Activated T-helper 2 cell treated with anti-CD3 and anti-CD28 coated beads, Interferon-gamma antibody, Interleukin-2, Interleukin-4, amounts not matched to agents 10 μg/mL and 5 μg/mL and 100 μg/mL, durations not matched to agents 14 hours and 24 hours and 36 hours (primary cell): ENCODE measurements at regions not wholly inside any gene's neighbourhood (a gene's known extent, or its start where the extent isn't known, plus 50 kb on each side); places are given as distances from the start of the nearest gene placed in this dataset.

ENCODE experiments used
- DNase-seq: peaks from one replicate; pipeline ENCODE4 v3.0.0; 2021; ENCODE audit warnings: low spot score
- H3K27ac Mint-ChIP-seq: one replicate; pipeline ENCODE4 v1.8.0; 2021; ENCODE audit warnings: mixed read lengths
- H3K27me3 Mint-ChIP-seq: one replicate; pipeline ENCODE4 v1.8.0; 2021; ENCODE audit warnings: low read depth, mixed read lengths
- H3K36me3 Mint-ChIP-seq: one replicate; pipeline ENCODE4 v1.8.0; 2021; ENCODE audit warnings: low read depth, mixed read lengths
- H3K4me1 Mint-ChIP-seq: one replicate; pipeline ENCODE4 v1.8.0; 2021; ENCODE audit warnings: low read depth, mixed read lengths
- H3K4me3 Mint-ChIP-seq: one replicate; pipeline ENCODE4 v1.8.0; 2021; ENCODE audit warnings: low read depth, mild to moderate bottlenecking, moderate library complexity, mixed read lengths
- H3K9me3 Mint-ChIP-seq: one replicate; pipeline ENCODE4 v1.8.0; 2021; ENCODE audit warnings: mixed read lengths
- intact Hi-C: fragments of 100-400 bp; cut with micrococcal nuclease; formaldehyde crosslinking; loops from one replicate; pipeline ENCODE4 v1.15.1; 2023

DNA sequence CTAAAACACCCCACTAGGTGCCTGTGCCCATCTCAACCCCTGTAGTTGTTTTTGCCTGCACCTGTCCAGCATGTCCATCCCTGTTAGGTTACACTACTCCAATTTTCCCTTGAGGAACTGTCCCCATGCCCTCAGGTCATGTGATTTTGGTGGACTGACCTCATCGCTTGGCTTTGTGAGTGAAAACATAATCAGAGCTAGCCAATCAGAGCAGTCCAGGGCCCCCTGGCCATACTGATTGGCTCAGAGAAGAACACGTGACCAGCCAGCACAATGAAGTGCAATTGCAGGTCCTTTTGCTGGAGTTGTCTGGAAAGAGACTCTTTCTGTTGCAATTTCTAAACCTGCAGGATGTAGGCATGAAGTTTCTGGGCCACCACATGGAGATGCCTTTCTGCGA lies 303.3 kb upstream of the PROX1 start:
- H3K4me3 Mint-ChIP-seq, result no peak overlapping the region
- no peak overlapping the region for H3K27ac Mint-ChIP-seq
- no peaks in the 10 kb centered on the region for H3K9me3 Mint-ChIP-seq
- DNase-seq, result no peak
- no peaks in the 10 kb centered on the region for H3K4me1 Mint-ChIP-seq
- intact Hi-C loops, result no loop called here
- H3K36me3 Mint-ChIP-seq, result no peaks in the 10 kb centered on the region
- H3K27me3 Mint-ChIP-seq, result no peaks in the 10 kb centered on the region

DNA sequence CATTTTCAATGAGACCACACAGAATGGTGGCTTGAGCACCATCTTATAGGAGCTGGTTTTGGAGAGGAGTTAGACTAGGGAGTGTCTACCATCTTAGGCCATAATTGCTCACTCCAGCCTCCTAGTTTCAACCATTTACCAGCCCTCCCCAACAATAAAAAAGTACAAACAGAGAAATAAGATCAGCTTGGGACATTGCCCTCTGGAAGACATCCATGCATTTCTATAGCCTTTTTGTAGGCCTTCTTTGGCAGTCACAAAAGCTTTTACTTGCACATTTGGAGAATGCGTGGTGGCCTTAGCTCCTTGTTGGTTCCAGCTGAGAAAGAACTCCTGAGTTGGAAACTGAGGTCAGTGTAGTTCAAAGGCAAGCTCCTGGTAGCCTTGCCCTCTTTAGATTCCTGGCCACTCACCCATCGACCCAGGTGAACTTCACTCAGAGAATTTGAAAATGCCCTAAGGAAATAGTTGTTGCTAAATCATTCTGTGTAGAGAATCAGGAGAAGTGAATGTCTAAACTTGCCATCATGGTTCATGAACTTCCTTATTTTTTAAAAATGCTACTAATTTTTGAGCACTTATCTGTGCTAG lies 301.7 kb upstream of the PROX1 start:
- Mint-ChIP-seq H3K9me3 (no peaks in the 10 kb centered on the region), H3K27ac (no peak overlapping the region), H3K27me3 (no peaks in the 10 kb centered on the region), H3K36me3 (no peaks in the 10 kb centered on the region), H3K4me3 (no peak overlapping the region), H3K4me1 (no peaks in the 10 kb centered on the region)
- DNase-seq, result no peak
- intact Hi-C loops, result no loop called here

DNA sequence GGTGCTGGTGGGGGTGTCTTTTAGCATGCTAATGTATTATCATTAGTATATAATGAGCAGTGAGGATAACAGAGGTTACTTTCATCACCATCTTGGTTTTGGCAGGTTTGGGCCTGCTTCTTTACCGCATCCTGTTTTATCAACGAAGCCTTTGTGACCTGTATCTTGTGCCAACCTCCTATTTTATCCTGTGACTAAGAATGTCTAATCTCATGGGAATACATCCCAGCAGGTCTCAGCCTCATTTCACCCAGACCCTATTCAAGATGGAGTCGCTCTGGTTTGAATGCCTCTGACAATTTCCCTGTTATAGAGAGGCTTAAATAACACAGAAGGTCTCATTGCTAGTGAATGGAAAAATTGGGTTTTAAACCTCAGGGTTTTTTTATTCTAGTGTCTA lies 300.8 kb upstream of the PROX1 start:
- intact Hi-C loops, result no loop called here
- Mint-ChIP-seq H3K9me3 (no peaks in the 10 kb centered on the region), H3K4me1 (no peaks in the 10 kb centered on the region), H3K27ac (no peak overlapping the region), H3K4me3 (no peak overlapping the region), H3K27me3 (no peaks in the 10 kb centered on the region), H3K36me3 (no peaks in the 10 kb centered on the region)
- DNase-seq, result no peak

DNA sequence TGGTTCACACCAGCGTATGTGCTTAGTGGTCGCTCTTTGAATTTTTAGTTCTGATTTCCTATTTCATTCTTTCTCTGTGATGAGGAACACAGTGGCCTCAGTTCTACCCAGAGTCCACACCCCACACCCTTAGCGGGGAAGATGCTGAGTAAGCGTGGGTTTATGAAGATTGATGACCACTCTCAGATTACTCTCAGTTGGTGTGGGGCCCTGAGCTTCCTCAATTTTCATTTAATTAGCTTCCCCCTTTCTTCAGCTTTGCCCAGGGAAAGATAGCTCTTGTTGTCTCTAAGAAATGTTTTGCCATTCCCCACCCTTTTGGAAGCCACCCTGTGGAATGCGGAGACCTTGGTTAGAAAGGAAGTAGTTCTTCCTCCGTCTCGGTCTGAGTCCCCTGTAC lies 299.9 kb upstream of the PROX1 start:
- H3K9me3 Mint-ChIP-seq, result no peaks in the 10 kb centered on the region
- no peak for DNase-seq
- no peaks in the 10 kb centered on the region for H3K36me3 Mint-ChIP-seq
- H3K4me1 Mint-ChIP-seq, result no peaks in the 10 kb centered on the region
- intact Hi-C loops, result no loop called here
- H3K4me3 Mint-ChIP-seq, result no peak overlapping the region
- H3K27ac Mint-ChIP-seq, result no peak overlapping the region
- no peaks in the 10 kb centered on the region for H3K27me3 Mint-ChIP-seq

DNA sequence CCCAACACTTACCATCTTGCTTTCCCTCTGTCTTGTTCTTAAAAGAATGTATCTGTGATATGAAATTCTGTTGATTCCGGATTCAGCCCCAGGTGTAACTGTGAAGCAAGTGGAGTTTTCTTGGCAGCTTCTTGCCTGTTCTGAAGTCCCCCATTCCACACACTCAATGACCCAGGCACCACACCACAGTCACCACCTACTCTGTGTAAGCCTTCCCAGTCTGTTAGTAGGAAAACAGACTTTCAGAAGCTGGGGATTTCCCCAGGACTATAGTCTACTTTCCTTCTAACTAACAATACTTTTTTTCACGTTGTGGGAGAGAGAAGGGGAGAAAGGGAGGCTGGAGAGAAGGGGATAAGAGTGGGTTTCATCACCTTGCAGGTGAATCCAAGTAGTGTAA lies 299.1 kb upstream of the PROX1 start:
- intact Hi-C loops, result no loop called here
- no peak for DNase-seq
- Mint-ChIP-seq H3K4me3 (no peak overlapping the region), H3K9me3 (no peaks in the 10 kb centered on the region), H3K27ac (no peak overlapping the region), H3K4me1 (no peaks in the 10 kb centered on the region), H3K36me3 (no peaks in the 10 kb centered on the region), H3K27me3 (no peaks in the 10 kb centered on the region)

DNA sequence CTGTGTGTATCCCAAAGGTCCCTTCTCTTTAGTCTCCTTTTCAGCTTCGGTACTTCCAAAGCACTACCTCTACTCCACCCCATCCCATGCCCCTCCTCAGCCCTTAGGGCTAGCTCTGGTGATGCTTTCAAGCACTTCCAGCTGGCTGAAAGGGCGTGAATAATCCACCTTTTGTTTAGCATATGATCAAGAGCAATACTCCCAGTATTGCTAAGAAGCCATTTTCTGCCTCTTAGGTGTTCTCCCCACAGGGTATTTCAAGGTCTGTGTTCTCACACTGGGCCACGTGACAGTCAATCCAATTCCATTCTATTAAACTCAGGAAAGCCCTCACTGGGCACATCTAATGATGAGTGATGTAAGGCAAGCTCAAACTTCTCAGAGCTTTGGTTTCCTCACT lies 298.5 kb upstream of the PROX1 start:
- intact Hi-C loops, result no loop called here
- H3K27ac Mint-ChIP-seq, result no peak overlapping the region
- no peaks in the 10 kb centered on the region for H3K36me3 Mint-ChIP-seq
- no peak for DNase-seq
- H3K9me3 Mint-ChIP-seq, result no peaks in the 10 kb centered on the region
- no peaks in the 10 kb centered on the region for H3K4me1 Mint-ChIP-seq
- no peak overlapping the region for H3K4me3 Mint-ChIP-seq
- no peaks in the 10 kb centered on the region for H3K27me3 Mint-ChIP-seq

DNA sequence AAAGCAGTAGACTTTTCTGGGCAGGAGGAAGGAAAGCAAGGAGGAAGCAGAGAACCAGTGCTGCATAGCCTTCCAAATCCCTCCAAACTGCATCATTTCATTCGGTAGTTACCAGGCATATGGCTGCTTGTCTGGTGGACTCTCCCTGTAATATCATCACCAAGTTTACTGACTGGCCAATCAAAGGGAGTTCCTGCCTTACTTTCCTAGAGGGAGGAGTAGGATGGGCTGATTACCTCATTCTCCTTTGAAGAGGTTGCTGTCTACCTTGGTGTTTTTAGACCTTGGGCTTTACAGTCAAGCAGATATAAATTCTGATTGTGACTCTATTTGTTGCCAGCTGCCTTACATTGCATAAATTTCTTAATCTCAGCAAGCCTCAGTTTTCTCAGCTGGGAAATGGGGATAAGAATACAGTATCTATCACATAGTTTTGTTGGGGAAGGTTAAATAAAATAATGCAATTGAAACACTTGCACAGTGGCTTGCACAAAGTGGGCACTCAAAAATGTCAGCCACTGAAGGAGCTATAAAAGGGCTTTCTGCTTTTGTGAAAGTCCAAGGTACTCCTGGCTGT lies 297.3 kb upstream of the PROX1 start:
- H3K36me3 Mint-ChIP-seq, result no peaks in the 10 kb centered on the region
- no peak for DNase-seq
- no peaks in the 10 kb centered on the region for H3K27me3 Mint-ChIP-seq
- no peaks in the 10 kb centered on the region for H3K4me1 Mint-ChIP-seq
- H3K27ac Mint-ChIP-seq, result no peak overlapping the region
- no peaks in the 10 kb centered on the region for H3K9me3 Mint-ChIP-seq
- H3K4me3 Mint-ChIP-seq, result no peak overlapping the region
- intact Hi-C loops, result no loop called here

DNA sequence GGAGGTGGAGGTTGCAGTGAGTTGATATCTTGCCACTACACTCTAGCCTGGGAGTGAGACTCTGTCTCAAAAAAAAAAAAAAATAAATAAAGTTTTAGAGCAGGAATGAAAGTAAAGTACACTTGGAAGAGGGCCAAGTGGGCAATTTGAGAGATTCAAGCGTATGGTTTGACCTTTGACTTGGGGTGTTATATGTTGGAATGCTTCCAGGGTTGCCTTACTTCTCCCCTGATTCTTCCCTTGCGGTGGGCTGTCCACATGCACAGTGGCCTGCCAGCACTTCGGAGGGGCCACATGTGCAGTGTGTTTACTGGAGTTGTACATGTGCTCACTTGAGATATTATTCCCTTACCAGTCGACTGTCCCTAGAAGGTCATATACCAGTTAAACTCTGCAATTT lies 295.5 kb upstream of the PROX1 start:
- H3K27me3 Mint-ChIP-seq, result no peaks in the 10 kb centered on the region
- H3K27ac Mint-ChIP-seq, result no peak overlapping the region
- H3K9me3 Mint-ChIP-seq, result no peaks in the 10 kb centered on the region
- intact Hi-C loops, result no loop called here
- H3K36me3 Mint-ChIP-seq, result no peaks in the 10 kb centered on the region
- no peaks in the 10 kb centered on the region for H3K4me1 Mint-ChIP-seq
- no peak for DNase-seq
- H3K4me3 Mint-ChIP-seq, result no peak overlapping the region

DNA sequence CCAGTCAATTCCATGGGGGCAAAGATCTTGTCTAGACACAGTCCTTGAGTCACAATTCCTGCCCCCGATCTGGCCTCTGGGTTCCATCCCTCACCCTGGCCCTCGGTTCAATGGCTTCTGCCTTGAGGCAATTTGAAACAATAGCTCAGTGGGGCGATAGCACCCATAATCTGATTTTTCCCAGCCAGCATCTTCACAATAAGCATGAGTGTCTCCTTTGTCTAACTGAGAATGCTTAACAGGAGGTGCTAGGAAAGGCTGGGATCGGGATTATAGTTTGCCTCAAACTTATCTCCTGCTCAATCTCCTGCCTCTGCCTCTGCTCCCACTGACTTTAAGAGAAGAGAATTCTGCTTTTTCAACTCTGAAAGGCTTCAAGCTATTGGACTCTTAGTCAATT lies 293.9 kb upstream of the PROX1 start:
- H3K9me3 Mint-ChIP-seq, result no peaks in the 10 kb centered on the region
- no peaks in the 10 kb centered on the region for H3K27me3 Mint-ChIP-seq
- no peak overlapping the region for H3K4me3 Mint-ChIP-seq
- H3K4me1 Mint-ChIP-seq, result no peaks in the 10 kb centered on the region
- intact Hi-C loops, result no loop called here
- no peak for DNase-seq
- H3K27ac Mint-ChIP-seq, result no peak overlapping the region
- H3K36me3 Mint-ChIP-seq, result no peaks in the 10 kb centered on the region

DNA sequence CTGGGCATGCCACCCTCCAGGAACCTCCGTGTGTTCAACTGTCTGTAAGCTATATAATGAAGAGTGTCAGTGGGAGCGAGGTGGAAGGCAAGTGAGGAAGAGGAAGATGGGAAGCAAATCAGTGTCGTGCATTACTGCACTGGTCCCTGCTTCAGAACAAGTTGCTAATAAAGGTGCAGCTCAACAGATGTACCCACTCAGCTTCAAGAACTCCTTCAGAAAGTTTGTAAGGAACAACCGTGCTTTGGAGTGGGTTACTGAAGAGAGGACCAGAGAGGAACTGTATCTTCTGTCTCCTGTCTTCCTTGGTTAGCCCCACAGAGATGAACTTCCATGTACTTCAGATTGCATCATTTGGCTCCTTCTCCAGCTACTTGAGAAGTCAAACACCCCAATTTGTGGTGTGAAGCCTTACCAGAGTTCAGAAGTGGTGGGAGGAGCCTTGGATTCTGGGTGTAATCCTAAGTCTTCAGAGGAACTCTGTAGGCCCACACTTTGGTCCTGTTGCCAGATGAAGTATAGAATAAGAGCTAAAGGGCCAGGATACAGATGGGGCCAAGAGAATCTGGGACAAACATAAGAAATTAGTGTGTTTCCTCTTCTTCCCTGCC lies 290.5 kb upstream of the PROX1 start:
- Mint-ChIP-seq H3K4me1 (no peaks in the 10 kb centered on the region), H3K27me3 (no peaks in the 10 kb centered on the region), H3K9me3 (no peaks in the 10 kb centered on the region), H3K4me3 (no peak overlapping the region), H3K27ac (no peak overlapping the region), H3K36me3 (no peaks in the 10 kb centered on the region)
- intact Hi-C loops, result no loop called here
- no peak for DNase-seq

DNA sequence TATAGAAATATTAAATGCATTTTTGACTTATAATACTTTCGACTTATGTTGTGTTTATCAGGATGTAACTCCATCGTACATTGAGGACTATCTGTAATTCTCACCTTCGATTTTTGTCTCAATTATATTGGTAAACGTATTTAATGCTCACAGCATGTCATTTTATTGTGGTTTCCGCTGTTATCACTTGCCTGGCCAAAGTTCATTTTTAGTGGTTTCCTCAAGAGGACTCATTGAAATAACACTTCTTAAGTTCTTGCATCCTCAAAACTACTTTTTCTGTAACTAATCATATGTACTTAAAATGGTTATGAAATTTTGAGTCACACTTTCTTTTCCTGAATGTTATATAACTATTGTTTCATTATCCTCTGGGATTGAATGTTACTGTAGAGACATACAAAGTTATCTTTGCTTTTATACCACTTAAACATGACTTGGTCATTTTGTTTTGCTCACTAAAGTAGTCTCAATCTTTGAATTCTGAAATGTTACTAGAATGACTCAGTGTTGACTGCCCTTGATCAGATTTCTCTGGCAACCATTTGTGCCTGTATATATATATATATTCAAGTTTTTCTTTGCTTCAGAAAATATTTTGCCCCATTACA lies 289.6 kb upstream of the PROX1 start:
- H3K9me3 Mint-ChIP-seq, result no peaks in the 10 kb centered on the region
- DNase-seq, result no peak
- no peak overlapping the region for H3K4me3 Mint-ChIP-seq
- H3K4me1 Mint-ChIP-seq, result no peaks in the 10 kb centered on the region
- intact Hi-C loops, result no loop called here
- no peaks in the 10 kb centered on the region for H3K36me3 Mint-ChIP-seq
- H3K27ac Mint-ChIP-seq, result no peak overlapping the region
- no peaks in the 10 kb centered on the region for H3K27me3 Mint-ChIP-seq

DNA sequence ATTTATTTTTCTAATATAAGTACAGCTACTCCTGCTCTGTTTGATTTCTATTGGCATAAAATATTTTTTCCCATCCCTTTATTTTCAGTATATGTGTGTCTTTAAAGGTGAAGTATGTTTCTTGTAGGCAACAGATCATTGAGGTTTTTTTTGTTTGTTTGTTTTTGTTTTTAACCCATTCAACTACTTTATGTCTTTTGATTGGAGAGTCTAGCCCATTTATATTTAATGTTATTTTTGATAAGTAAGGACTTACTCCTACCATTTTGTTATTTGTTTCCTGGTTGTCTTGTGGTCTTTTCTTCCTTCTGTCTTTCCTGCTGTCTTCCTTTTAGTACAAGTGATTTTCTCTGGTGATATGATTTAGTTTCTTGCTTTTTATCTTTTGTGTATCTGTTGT lies 285.1 kb upstream of the PROX1 start:
- H3K4me3 Mint-ChIP-seq, result no peak overlapping the region
- no peaks in the 10 kb centered on the region for H3K36me3 Mint-ChIP-seq
- H3K4me1 Mint-ChIP-seq, result no peaks in the 10 kb centered on the region
- H3K27me3 Mint-ChIP-seq, result no peaks in the 10 kb centered on the region
- intact Hi-C loops, result no loop called here
- DNase-seq, result no peak
- H3K9me3 Mint-ChIP-seq, result peaks cover 3% of the 10 kb centered on the region
- no peak overlapping the region for H3K27ac Mint-ChIP-seq

DNA sequence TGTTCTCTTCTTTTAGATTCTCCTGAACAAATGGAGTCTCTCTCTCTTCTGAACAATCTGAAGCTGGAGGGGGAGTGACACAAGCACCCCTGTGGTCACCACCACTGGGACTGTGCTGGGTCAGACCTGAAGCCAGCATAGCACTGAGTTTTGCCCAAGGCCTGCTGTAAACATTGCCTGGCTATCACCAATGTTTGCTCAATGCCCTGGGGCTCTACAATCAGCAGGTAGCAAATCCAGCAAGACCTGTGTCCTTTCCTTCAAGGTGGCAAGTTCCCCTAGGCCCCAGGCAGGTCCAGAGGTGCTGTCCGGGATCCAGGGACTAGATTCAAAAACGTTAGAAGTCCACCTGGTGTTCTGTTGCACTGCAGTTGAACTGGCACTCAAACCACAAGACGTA lies 282.8 kb upstream of the PROX1 start:
- no peak overlapping the region for H3K4me3 Mint-ChIP-seq
- H3K9me3 Mint-ChIP-seq, result peaks cover 3% of the 10 kb centered on the region
- H3K4me1 Mint-ChIP-seq, result no peaks in the 10 kb centered on the region
- intact Hi-C loops, result no loop called here
- DNase-seq, result no peak
- no peaks in the 10 kb centered on the region for H3K27me3 Mint-ChIP-seq
- H3K36me3 Mint-ChIP-seq, result no peaks in the 10 kb centered on the region
- no peak overlapping the region for H3K27ac Mint-ChIP-seq
